ENCODE measurements at regions not wholly inside any gene's neighbourhood (a gene's known extent, or its start where the extent isn't known, plus 50 kb on each side); places are given as distances from the start of the nearest gene placed in this dataset.

DNA sequence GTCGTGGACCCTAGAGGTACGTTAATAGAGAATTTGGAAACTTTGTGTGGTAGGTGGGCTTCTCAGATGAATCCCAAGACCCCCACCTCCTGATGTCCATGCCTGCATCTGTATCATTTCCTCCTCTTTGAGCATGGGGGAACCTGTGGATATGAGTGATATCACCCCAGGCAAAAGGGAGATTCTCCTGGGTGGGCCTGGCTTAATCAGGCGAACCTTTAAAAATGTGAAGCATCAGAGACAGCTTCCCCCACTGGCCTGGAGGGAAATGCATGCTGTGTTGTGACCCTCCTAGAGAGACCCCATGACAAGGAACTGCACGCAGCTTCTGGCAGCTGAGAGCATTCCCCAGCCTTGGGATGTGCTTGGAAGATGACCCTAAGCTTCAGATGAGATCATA is 180.9 kb downstream of the MBOAT1 start:
- Histone ChIP-seq H3K79me2 (ENCODE audit: insufficient read depth, low read length) (no peaks in the 10 kb centered on the region), H3K4me1 (ENCODE audit: insufficient read depth, low read length, poor library complexity, severe bottlenecking) (peaks cover 12% of the 10 kb centered on the region), H3K4me2 (ENCODE audit: low read depth, low read length, poor library complexity, severe bottlenecking) (no peak overlapping the region), H2AFZ (ENCODE audit: low read length) (no peak overlapping the region), H3K36me3 (ENCODE audit: insufficient read depth, low read length) (no peaks in the 10 kb centered on the region), H3K9me2 (replicated peaks; ENCODE audit: low read depth, low read length) (no peaks in the 10 kb centered on the region), H3K9me3 (ENCODE audit: insufficient read depth, low read depth, low read length) (no peaks in the 10 kb centered on the region), H3K4me3 (ENCODE audit: low read length, poor library complexity, severe bottlenecking) (no peak overlapping the region), H3F3A (ENCODE audit: low read depth) (no peaks in the 10 kb centered on the region), H4K20me1 (ENCODE audit: insufficient read depth, low read length, poor library complexity, severe bottlenecking) (no peaks in the 10 kb centered on the region), H3K9ac (ENCODE audit: low read depth, low read length, poor library complexity, severe bottlenecking) (no peak overlapping the region), H3K27me3 (ENCODE audit: insufficient read depth, low read length, poor library complexity, severe bottlenecking) (no peaks in the 10 kb centered on the region)
- TF ChIP-seq CTCF (conservative IDR thresholded peaks at IDR 0.05; ENCODE audit: low read length) (no peak), EZH2phosphoT487 (IDR thresholded peaks at IDR 0.05; ENCODE audit: borderline replicate concordance) (no peak)

DNA sequence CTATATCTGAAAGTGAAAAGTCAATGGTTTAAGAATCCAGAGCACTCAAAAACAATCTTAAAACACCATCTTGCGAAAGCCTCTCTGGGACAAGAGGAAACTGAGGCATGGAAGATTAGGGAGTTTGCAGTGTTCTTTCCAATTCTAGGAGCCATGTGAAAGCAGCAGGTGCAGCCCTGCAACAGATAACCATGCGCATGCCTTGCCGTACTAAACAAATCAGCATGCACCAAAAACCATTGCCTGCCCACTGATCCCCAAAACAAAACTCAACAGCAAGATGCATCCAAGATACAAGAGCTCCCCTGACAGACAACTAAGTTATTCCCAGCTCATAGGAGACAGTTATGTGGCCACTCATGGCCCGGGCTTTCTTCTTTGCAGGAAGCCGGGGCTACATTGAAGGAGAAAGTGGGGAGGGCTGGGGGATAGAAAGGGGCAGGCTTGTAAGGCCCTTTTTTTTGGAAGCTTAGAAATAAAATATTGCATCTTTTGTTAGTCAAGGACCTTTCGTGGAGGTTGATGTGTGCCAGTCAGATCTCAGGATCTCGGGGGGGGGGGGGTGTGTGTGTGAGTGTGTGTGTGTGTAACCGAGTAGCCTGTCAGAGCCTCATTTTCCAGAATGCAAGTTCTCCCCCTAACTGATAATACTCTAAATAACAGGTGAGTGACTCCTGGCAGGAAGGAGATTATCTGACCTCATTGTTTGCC is 178.4 kb downstream of the MBOAT1 start:
- Histone ChIP-seq H2AFZ (ENCODE audit: low read length) (no peak overlapping the region), H3F3A (ENCODE audit: low read depth) (no peaks in the 10 kb centered on the region), H3K9me2 (replicated peaks; ENCODE audit: low read depth, low read length) (no peaks in the 10 kb centered on the region), H3K36me3 (ENCODE audit: insufficient read depth, low read length) (no peaks in the 10 kb centered on the region), H3K4me3 (ENCODE audit: low read length, poor library complexity, severe bottlenecking) (no peak overlapping the region), H3K4me1 (ENCODE audit: insufficient read depth, low read length, poor library complexity, severe bottlenecking) (peaks cover 12% of the 10 kb centered on the region), H3K27me3 (ENCODE audit: insufficient read depth, low read length, poor library complexity, severe bottlenecking) (no peaks in the 10 kb centered on the region), H3K4me2 (ENCODE audit: low read depth, low read length, poor library complexity, severe bottlenecking) (no peak overlapping the region), H3K9me3 (ENCODE audit: insufficient read depth, low read depth, low read length) (no peaks in the 10 kb centered on the region), H4K20me1 (ENCODE audit: insufficient read depth, low read length, poor library complexity, severe bottlenecking) (no peaks in the 10 kb centered on the region), H3K79me2 (ENCODE audit: insufficient read depth, low read length) (no peaks in the 10 kb centered on the region), H3K9ac (ENCODE audit: low read depth, low read length, poor library complexity, severe bottlenecking) (no peak overlapping the region)
- TF ChIP-seq CTCF (conservative IDR thresholded peaks at IDR 0.05; ENCODE audit: low read length) (no peak), EZH2phosphoT487 (IDR thresholded peaks at IDR 0.05; ENCODE audit: borderline replicate concordance) (no peak)

DNA sequence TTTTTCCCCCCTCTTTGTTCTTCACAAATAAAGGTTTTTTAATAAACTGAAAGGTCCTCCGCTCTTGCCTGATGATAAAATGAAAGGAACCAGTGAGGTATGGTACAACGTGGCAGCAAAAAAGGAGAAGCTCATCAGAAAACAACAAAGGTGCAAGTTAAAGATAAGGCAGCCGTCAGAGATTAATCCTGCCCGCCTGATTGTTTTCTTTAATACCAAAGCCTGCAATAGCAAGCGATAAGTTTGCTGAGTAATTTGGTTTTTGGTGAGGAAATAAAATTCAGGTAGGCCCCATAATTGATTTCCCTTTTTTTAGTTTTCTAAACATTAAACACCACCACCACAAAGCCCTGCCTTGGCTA is 177.9 kb downstream of the MBOAT1 start:
- TF ChIP-seq CTCF (conservative IDR thresholded peaks at IDR 0.05; ENCODE audit: low read length) (no peak), EZH2phosphoT487 (IDR thresholded peaks at IDR 0.05; ENCODE audit: borderline replicate concordance) (no peak)
- no peaks in the 10 kb centered on the region for H3K9me3 ChIP-seq (ENCODE audit: insufficient read depth, low read depth, low read length)
- H3F3A ChIP-seq (ENCODE audit: low read depth), result no peaks in the 10 kb centered on the region
- H3K9ac ChIP-seq (ENCODE audit: low read depth, low read length, poor library complexity, severe bottlenecking), result no peak overlapping the region
- H3K4me3 ChIP-seq (ENCODE audit: low read length, poor library complexity, severe bottlenecking), result no peak overlapping the region
- no peaks in the 10 kb centered on the region for H3K27me3 ChIP-seq (ENCODE audit: insufficient read depth, low read length, poor library complexity, severe bottlenecking)
- H3K79me2 ChIP-seq (ENCODE audit: insufficient read depth, low read length), result no peaks in the 10 kb centered on the region
- H3K4me1 ChIP-seq (ENCODE audit: insufficient read depth, low read length, poor library complexity, severe bottlenecking), result peaks cover 12% of the 10 kb centered on the region
- H2AFZ ChIP-seq (ENCODE audit: low read length), result no peak overlapping the region
- no peak overlapping the region for H3K4me2 ChIP-seq (ENCODE audit: low read depth, low read length, poor library complexity, severe bottlenecking)
- no peaks in the 10 kb centered on the region for H3K36me3 ChIP-seq (ENCODE audit: insufficient read depth, low read length)
- no peaks in the 10 kb centered on the region for H3K9me2 ChIP-seq (replicated peaks; ENCODE audit: low read depth, low read length)
- no peaks in the 10 kb centered on the region for H4K20me1 ChIP-seq (ENCODE audit: insufficient read depth, low read length, poor library complexity, severe bottlenecking)
